Fibroblast of lung (primary cell): ENCODE measurements at regions not wholly inside any gene's neighbourhood (a gene's known extent, or its start where the extent isn't known, plus 50 kb on each side); places are given as distances from the start of the nearest gene placed in this dataset.

Source experiments
- CTCF ChIP-seq, 2 donors: IDR thresholded peaks in 1 of 2; conservative IDR thresholded peaks in 1 of 2; 1 replicate in 1 of 2; 2 replicates in 1 of 2; pipeline ENCODE4 v1.5.1; 2011 to 2012; ENCODE audit warnings: low read length in 2 of 2, control low read depth in 1 of 2, inconsistent platforms in 1 of 2, low read depth in 1 of 2, mild to moderate bottlenecking in 1 of 2
- EZH2 ChIP-seq: IDR thresholded peaks from 2 replicates; pipeline ENCODE4 v1.5.1; 2012; ENCODE audit warnings: low read length, control low read depth, mild to moderate bottlenecking; ENCODE audit errors: missing control alignments

DNA sequence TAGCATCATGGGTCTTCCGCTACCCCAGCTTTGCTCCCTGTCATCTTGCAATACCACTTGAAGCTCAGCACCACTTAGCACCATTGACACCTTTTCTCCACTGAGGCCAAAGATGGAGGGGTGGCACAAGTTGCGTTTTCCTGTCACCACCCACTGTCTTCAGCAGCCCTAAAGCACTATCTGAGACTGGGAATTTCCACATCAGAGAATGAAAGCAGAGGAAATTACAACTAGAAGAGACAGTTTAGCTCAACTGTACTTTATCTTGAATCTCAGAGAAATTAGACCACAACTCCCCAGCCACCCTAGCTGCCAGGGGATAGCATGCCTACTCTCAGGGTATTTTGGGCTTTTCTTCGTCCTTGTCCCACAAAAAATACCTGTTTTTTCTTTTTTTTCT is 111.0 kb downstream of the DDIT4L start:
- TF ChIP-seq CTCF (conservative IDR thresholded peaks at IDR 0.05 in 1 of 2, IDR thresholded peaks at IDR 0.05 in 1 of 2; ENCODE audit: low read depth in 1 of 2, low read length in 2 of 2): no peak
- TF ChIP-seq EZH2: no peak
